MCF 10A (cell line): ENCODE measurements at regions not wholly inside any gene's neighbourhood (a gene's known extent, or its start where the extent isn't known, plus 50 kb on each side); places are given as distances from the start of the nearest gene placed in this dataset.

Source experiments
- BruUV-seq: library from RNA; stranded (reverse); fragments of 400-500 nt; replicated peaks from 2 replicates; lab custom pipeline; 2021; lab: Mats Ljungman, UMichigan
- CTCF ChIA-PET: fragments of 300-600 bp; sonication (Branson Sonifier 250); formaldehyde crosslinking; extraction: SDS; loops from one replicate; lab custom pipeline; 2021; ENCODE audit warnings: antibody characterized with exemption, inconsistent platforms; lab: Yijun Ruan, JAX
- POLR2A ChIA-PET: fragments of 300-600, 350-650 bp; sonication (Branson Sonifier 250); formaldehyde crosslinking; extraction: SDS; loops from one replicate; lab custom pipeline; 2020; ENCODE audit warnings: antibody characterized with exemption, inconsistent platforms; lab: Yijun Ruan, JAX
- DNase-seq: peaks from one replicate; pipeline ENCODE4 v3.0.0-alpha.2; 2018; ENCODE audit not compliant: unreplicated experiment
- H3K27ac Mint-ChIP-seq: one replicate; pipeline ENCODE4 v1.8.0; 2022; ENCODE audit warnings: mild to moderate bottlenecking, low read depth, mixed read lengths; ENCODE audit not compliant: unreplicated experiment
- H3K27me3 Mint-ChIP-seq: one replicate; pipeline ENCODE4 v1.8.0; 2022; ENCODE audit warnings: mixed read lengths; ENCODE audit not compliant: insufficient read depth, unreplicated experiment
- H3K36me3 Mint-ChIP-seq: one replicate; pipeline ENCODE4 v1.8.0; 2022; ENCODE audit warnings: mild to moderate bottlenecking, moderate library complexity, mixed read lengths; ENCODE audit not compliant: insufficient read depth, unreplicated experiment
- H3K4me1 Mint-ChIP-seq: one replicate; pipeline ENCODE4 v1.8.0; 2022; ENCODE audit warnings: mixed read lengths; ENCODE audit not compliant: insufficient read depth, unreplicated experiment
- H3K4me3 Mint-ChIP-seq: one replicate; pipeline ENCODE4 v1.8.0; 2022; ENCODE audit warnings: mild to moderate bottlenecking, moderate library complexity, mixed read lengths; ENCODE audit not compliant: unreplicated experiment
- H3K9me3 Mint-ChIP-seq: one replicate; pipeline ENCODE4 v1.8.0; 2022; ENCODE audit warnings: mixed read lengths; ENCODE audit not compliant: unreplicated experiment
- intact Hi-C: fragments of 100-400 bp; cut with micrococcal nuclease; formaldehyde crosslinking; loops from 2 replicates; pipeline ENCODE4 v1.14.1; 2022
- TF ChIP-seq, protein P1 (sequence below): fragments of 200-600 bp; IDR thresholded peaks from one replicate; pipeline ENCODE4 v1.8.0; 2022; ENCODE audit warnings: antibody characterized with exemption, mild to moderate bottlenecking; ENCODE audit not compliant: unreplicated experiment

- no peak overlapping the region for H3K4me3 Mint-ChIP-seq
Measured at GRCh38 chr18:51248685-51249084, 51.2 kb upstream of the MEX3C start.

DNA sequence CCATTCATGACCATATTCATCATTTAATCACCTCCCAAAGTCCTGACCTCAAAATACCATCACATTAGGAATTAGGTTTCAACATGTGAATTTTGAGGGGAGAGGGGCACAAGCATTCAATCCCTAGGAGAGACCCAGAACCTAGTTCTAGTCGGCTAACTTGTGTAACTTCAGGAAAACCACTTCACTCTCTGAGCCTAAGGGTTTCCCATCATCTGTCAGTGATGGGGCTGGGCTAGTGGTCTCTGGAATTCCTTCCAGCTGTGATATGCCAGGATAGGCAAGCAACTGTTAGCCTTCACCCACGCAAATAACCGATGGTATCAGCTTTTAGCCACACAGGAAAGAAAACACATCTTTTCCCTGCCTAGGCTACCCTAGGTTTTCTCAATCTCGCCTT, 52.5 kb upstream of the MEX3C start:
- ChIA-PET CTCF (no interaction called here), POLR2A (interaction anchor here (1.1 kb wide), 1 partner anchor 52 kb away, joined by 3 read pairs; no protein-coding TSS in a partner anchor)
- Mint-ChIP-seq H3K4me3 (no peak overlapping the region), H3K27ac (no peak overlapping the region), H3K27me3 (no peaks in the 10 kb centered on the region), H3K9me3 (no peaks in the 10 kb centered on the region), H3K4me1 (no peaks in the 10 kb centered on the region), H3K36me3 (no peaks in the 10 kb centered on the region)
- no peak for DNase-seq
- intact Hi-C loops = no loop called here
- no TSS peak for BruUV-seq
- TF ChIP-seq, protein P1, sequence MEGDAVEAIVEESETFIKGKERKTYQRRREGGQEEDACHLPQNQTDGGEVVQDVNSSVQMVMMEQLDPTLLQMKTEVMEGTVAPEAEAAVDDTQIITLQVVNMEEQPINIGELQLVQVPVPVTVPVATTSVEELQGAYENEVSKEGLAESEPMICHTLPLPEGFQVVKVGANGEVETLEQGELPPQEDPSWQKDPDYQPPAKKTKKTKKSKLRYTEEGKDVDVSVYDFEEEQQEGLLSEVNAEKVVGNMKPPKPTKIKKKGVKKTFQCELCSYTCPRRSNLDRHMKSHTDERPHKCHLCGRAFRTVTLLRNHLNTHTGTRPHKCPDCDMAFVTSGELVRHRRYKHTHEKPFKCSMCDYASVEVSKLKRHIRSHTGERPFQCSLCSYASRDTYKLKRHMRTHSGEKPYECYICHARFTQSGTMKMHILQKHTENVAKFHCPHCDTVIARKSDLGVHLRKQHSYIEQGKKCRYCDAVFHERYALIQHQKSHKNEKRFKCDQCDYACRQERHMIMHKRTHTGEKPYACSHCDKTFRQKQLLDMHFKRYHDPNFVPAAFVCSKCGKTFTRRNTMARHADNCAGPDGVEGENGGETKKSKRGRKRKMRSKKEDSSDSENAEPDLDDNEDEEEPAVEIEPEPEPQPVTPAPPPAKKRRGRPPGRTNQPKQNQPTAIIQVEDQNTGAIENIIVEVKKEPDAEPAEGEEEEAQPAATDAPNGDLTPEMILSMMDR = no peak

More at GRCh38 chr18:51248685-51249084, 51.2 kb upstream of the MEX3C start:
- H3K9me3 Mint-ChIP-seq = no peaks in the 10 kb centered on the region
- no peak for DNase-seq
- intact Hi-C loops = no loop called here
- H3K27ac Mint-ChIP-seq = no peak overlapping the region
- no peaks in the 10 kb centered on the region for H3K4me1 Mint-ChIP-seq
- TF ChIP-seq, protein P1 = no peak
- ChIA-PET CTCF (interaction anchor here (1.2 kb wide), 1 partner anchor 29 kb away, joined by 3 read pairs; no protein-coding TSS in a partner anchor), POLR2A (no interaction called here)
- no peaks in the 10 kb centered on the region for H3K27me3 Mint-ChIP-seq
- H3K36me3 Mint-ChIP-seq = no peaks in the 10 kb centered on the region
- no TSS peak for BruUV-seq

DNA sequence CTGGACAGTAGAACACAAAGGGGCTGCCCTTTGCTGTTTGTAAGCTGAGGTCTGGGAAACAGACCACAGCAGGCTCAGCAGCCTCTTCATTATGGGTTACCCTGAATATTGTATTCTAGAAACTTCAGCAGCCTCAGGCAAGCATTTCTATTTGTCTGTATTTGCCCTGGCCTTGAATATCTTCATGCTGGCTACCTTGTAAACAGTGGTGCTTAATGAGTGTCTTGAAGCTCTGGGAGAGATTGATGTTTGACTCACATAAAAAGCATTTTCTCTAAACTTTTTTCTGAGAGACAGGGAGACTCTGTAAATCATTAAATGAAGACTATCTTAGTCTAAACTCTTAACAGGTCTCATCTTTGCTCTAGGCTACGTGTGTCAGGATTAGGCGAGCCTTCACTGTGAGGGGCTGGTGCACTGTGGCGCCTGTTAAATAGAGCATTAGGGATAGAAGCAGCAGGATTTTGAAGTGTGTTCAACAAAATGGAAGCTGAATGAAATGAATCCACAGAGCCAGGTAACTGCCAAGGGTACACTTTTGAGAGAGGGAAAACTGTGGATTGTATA, 53.1 kb upstream of the MEX3C start:
- H3K4me1 Mint-ChIP-seq = peaks cover 4% of the 10 kb centered on the region
- ChIA-PET POLR2A (interaction anchor here (1.1 kb wide), 1 partner anchor 52 kb away, joined by 3 read pairs; no protein-coding TSS in a partner anchor), CTCF (no interaction called here)
- DNase-seq = no peak
- intact Hi-C loops = no loop called here
- H3K4me3 Mint-ChIP-seq = no peak overlapping the region
- H3K9me3 Mint-ChIP-seq = no peaks in the 10 kb centered on the region
- no peaks in the 10 kb centered on the region for H3K36me3 Mint-ChIP-seq
- BruUV-seq = no TSS peak
- no peak overlapping the region for H3K27ac Mint-ChIP-seq
- TF ChIP-seq, protein P1 = no peak
- H3K27me3 Mint-ChIP-seq = no peaks in the 10 kb centered on the region

DNA sequence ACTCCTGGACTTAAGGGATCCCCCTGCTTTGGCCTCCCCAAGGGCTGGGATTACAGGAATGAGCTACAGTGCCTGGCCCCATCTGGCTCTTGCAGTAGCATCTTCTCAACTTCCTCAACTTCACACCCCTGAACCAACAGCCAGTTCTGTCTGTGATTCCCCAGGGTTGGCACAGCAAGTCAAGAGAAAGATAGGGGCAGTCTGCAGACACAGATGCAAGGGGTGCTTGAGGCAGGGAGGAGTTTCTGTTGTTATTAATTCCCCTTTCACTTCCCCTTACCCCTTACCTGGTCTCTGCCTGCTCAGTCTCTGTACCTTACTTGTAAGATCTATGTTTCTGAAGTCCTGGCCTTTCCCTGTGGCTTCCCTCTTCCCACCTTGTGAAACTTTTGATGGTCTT, 54.1 kb upstream of the MEX3C start:
- H3K27ac Mint-ChIP-seq = no peak overlapping the region
- no peak for DNase-seq
- POLR2A ChIA-PET = no interaction called here
- H3K4me1 Mint-ChIP-seq = peaks cover 6% of the 10 kb centered on the region
- intact Hi-C loops = no loop called here
- CTCF ChIA-PET = no interaction called here
- no peak overlapping the region for H3K4me3 Mint-ChIP-seq
- TF ChIP-seq, protein P1 = no peak
- no peaks in the 10 kb centered on the region for H3K9me3 Mint-ChIP-seq
- no TSS peak for BruUV-seq
- H3K27me3 Mint-ChIP-seq = no peaks in the 10 kb centered on the region
- no peaks in the 10 kb centered on the region for H3K36me3 Mint-ChIP-seq
